Panc1 (cell line): ENCODE measurements at regions not wholly inside any gene's neighbourhood (a gene's known extent, or its start where the extent isn't known, plus 50 kb on each side); places are given as distances from the start of the nearest gene placed in this dataset.

ENCODE experiments used
- POLR2AphosphoS5 ChIP-seq: IDR thresholded peaks from 2 replicates; pipeline ENCODE4 v1.6.1; 2012; ENCODE audit warnings: mild to moderate bottlenecking, low read depth, low read length, moderate library complexity
- TF ChIP-seq, protein P1 (sequence below): fragments of 450-650 bp; IDR thresholded peaks from 2 replicates; pipeline ENCODE4 v1.5.1; 2017; ENCODE audit warnings: mild to moderate bottlenecking

- TF ChIP-seq, protein P1, sequence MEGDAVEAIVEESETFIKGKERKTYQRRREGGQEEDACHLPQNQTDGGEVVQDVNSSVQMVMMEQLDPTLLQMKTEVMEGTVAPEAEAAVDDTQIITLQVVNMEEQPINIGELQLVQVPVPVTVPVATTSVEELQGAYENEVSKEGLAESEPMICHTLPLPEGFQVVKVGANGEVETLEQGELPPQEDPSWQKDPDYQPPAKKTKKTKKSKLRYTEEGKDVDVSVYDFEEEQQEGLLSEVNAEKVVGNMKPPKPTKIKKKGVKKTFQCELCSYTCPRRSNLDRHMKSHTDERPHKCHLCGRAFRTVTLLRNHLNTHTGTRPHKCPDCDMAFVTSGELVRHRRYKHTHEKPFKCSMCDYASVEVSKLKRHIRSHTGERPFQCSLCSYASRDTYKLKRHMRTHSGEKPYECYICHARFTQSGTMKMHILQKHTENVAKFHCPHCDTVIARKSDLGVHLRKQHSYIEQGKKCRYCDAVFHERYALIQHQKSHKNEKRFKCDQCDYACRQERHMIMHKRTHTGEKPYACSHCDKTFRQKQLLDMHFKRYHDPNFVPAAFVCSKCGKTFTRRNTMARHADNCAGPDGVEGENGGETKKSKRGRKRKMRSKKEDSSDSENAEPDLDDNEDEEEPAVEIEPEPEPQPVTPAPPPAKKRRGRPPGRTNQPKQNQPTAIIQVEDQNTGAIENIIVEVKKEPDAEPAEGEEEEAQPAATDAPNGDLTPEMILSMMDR: no peak
- TF ChIP-seq POLR2AphosphoS5: no peak
Observed at GRCh38 chr20:16844406-16844805, 96.2 kb downstream of the OTOR start.
